Neural cell (in vitro differentiated cells): ENCODE measurements at regions not wholly inside any gene's neighbourhood (a gene's known extent, or its start where the extent isn't known, plus 50 kb on each side); places are given as distances from the start of the nearest gene placed in this dataset.

Experiments used
- H2AFZ ChIP-seq: fragments of 200-600, 300-800 bp; sonication (generic), shearing (Covaris generic); 2 replicates; pipeline ENCODE4 v1.6.0; 2014; ENCODE audit warnings: low read depth, mild to moderate bottlenecking, antibody characterized with exemption, low read length, moderate library complexity
- H3F3A ChIP-seq: fragments of 200-600 bp; shearing (Covaris generic); 2 replicates; pipeline ENCODE4 v1.6.1; 2016; ENCODE audit warnings: mild to moderate bottlenecking, moderate library complexity, mixed read lengths, antibody characterized with exemption, low read length; ENCODE audit not compliant: insufficient read depth, poor library complexity, severe bottlenecking
- H3K27ac ChIP-seq: fragments of 200-600, 300-800 bp; sonication (generic), shearing (Covaris generic); 2 replicates; pipeline ENCODE4 v1.5.1; 2014; ENCODE audit warnings: mild to moderate bottlenecking, low read length, moderate library complexity
- H3K27me3 ChIP-seq: fragments of 300-800, 200-600 bp; sonication (generic), shearing (Covaris generic); 2 replicates; pipeline ENCODE4 v1.6.0; 2014; ENCODE audit warnings: mild to moderate bottlenecking, low read depth, low read length, moderate library complexity; ENCODE audit not compliant: insufficient read depth
- H3K36me3 ChIP-seq: fragments of 300-800, 200-600 bp; sonication (generic), shearing (Covaris generic); 2 replicates; pipeline ENCODE4 v1.5.1; 2014; ENCODE audit warnings: mild to moderate bottlenecking, antibody characterized with exemption, low read length, moderate library complexity; ENCODE audit not compliant: insufficient read depth
- H3K4me2 ChIP-seq: fragments of 300-800, 200-600 bp; sonication (generic), shearing (Covaris generic); 2 replicates; pipeline ENCODE4 v1.6.0; 2014; ENCODE audit warnings: mild to moderate bottlenecking, low read length
- H3K4me3 ChIP-seq: fragments of 300-800, 200-600 bp; sonication (generic), shearing (Covaris generic); 2 replicates; pipeline ENCODE4 v1.5.1; 2014; ENCODE audit warnings: mild to moderate bottlenecking, low read length, moderate library complexity
- H3K79me2 ChIP-seq: fragments of 200-600 bp; shearing (Covaris generic); replicated peaks from 2 replicates; pipeline ENCODE4 v1.6.0; 2014; ENCODE audit warnings: mild to moderate bottlenecking, low read length, moderate library complexity; ENCODE audit not compliant: insufficient read depth
- H3K9ac ChIP-seq: fragments of 300-800, 200-600 bp; sonication (generic), shearing (Covaris generic); 2 replicates; pipeline ENCODE4 v1.6.1; 2016; ENCODE audit warnings: mild to moderate bottlenecking, low read length, mixed read lengths
- H3K9me2 ChIP-seq: fragments of 200-600 bp; shearing (Covaris generic); 2 replicates; pipeline ENCODE4 v1.6.1; 2016; ENCODE audit warnings: mild to moderate bottlenecking, low read length, mixed read lengths; ENCODE audit not compliant: insufficient read depth
- H3K9me3 ChIP-seq: fragments of 200-600, 300-800 bp; sonication (generic), shearing (Covaris generic); 2 replicates; pipeline ENCODE4 v1.6.1; 2016; ENCODE audit warnings: mild to moderate bottlenecking, mixed run types, low read length, moderate library complexity, mixed read lengths
- H4K20me1 ChIP-seq: fragments of 200-600 bp; shearing (Covaris generic); 2 replicates; pipeline ENCODE4 v1.6.1; 2016; ENCODE audit warnings: mild to moderate bottlenecking, mixed run types; ENCODE audit not compliant: insufficient read depth
- EP300 ChIP-seq: fragments of 450-650 bp; conservative IDR thresholded peaks from 2 replicates; pipeline ENCODE4 v1.6.1; 2014; ENCODE audit warnings: antibody characterized with exemption, mild to moderate bottlenecking, moderate library complexity; ENCODE audit not compliant: poor library complexity, severe bottlenecking
- EZH2 ChIP-seq: fragments of 200-600, 300-800 bp; shearing (Covaris generic), sonication (generic); IDR thresholded peaks from 2 replicates; pipeline ENCODE4 v1.6.1; 2014; ENCODE audit warnings: antibody characterized with exemption, low read length, borderline replicate concordance, mild to moderate bottlenecking; ENCODE audit not compliant: insufficient read depth, poor library complexity, severe bottlenecking
- MXI1 ChIP-seq: fragments of 450-650 bp; conservative IDR thresholded peaks from 2 replicates; pipeline ENCODE4 v1.6.1; 2014; ENCODE audit warnings: antibody characterized with exemption, mild to moderate bottlenecking; ENCODE audit not compliant: poor library complexity, severe bottlenecking
- POLR2AphosphoS5 ChIP-seq: IDR thresholded peaks from 2 replicates; pipeline ENCODE4 v1.6.1; 2012
- RAD21 ChIP-seq: fragments of 450-650 bp; conservative IDR thresholded peaks from 2 replicates; pipeline ENCODE4 v1.6.1; 2014; ENCODE audit warnings: antibody characterized with exemption, mild to moderate bottlenecking, moderate library complexity
- SMC3 ChIP-seq: fragments of 450-650 bp; conservative IDR thresholded peaks from 2 replicates; pipeline ENCODE4 v1.6.1; 2014; ENCODE audit warnings: antibody characterized with exemption, mild to moderate bottlenecking, moderate library complexity; ENCODE audit not compliant: poor library complexity
- TAF1 ChIP-seq: IDR thresholded peaks from 2 replicates; pipeline ENCODE4 v1.6.1; 2012; ENCODE audit warnings: low read depth
- TF ChIP-seq, protein P1 (sequence below): fragments of 450-650 bp; IDR thresholded peaks from 2 replicates; pipeline ENCODE4 v1.5.1; 2014; ENCODE audit warnings: antibody characterized with exemption, mild to moderate bottlenecking, moderate library complexity; ENCODE audit not compliant: poor library complexity, severe bottlenecking
- TF ChIP-seq, protein P2 (sequence below): IDR thresholded peaks from 2 replicates; pipeline ENCODE4 v1.6.1; 2012; ENCODE audit warnings: borderline replicate concordance

DNA sequence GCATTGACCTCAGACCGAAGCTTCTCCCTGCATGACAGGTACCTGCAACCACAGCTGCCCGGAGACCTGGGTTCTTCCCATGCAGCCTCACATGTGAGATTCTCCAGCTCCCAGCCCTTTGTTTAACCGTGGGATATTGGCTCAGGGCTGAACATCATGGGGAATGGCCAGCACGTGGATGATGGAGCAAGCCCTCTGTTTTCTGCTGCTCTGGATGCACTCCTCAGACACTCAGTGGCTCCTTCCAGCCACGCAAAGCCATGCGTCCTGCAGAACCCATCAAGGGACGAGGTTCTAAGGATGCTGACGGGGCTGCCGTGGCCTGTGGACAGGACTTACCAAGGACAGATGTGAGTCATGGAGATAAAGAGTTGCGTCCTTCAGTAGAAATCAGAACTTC, 639.1 kb downstream of the BRD1 start:
- Histone ChIP-seq H3F3A (no peaks in the 10 kb centered on the region), H3K27me3 (no peaks in the 10 kb centered on the region), H4K20me1 (no peaks in the 10 kb centered on the region), H2AFZ (no peak overlapping the region), H3K36me3 (no peaks in the 10 kb centered on the region), H3K9me2 (no peaks in the 10 kb centered on the region), H3K79me2 (no peaks in the 10 kb centered on the region), H3K27ac (no peak overlapping the region), H3K9ac (no peak overlapping the region), H3K4me3 (no peak overlapping the region), H3K4me2 (no peak overlapping the region), H3K9me3 (no peaks in the 10 kb centered on the region)
- TF ChIP-seq, protein P1, sequence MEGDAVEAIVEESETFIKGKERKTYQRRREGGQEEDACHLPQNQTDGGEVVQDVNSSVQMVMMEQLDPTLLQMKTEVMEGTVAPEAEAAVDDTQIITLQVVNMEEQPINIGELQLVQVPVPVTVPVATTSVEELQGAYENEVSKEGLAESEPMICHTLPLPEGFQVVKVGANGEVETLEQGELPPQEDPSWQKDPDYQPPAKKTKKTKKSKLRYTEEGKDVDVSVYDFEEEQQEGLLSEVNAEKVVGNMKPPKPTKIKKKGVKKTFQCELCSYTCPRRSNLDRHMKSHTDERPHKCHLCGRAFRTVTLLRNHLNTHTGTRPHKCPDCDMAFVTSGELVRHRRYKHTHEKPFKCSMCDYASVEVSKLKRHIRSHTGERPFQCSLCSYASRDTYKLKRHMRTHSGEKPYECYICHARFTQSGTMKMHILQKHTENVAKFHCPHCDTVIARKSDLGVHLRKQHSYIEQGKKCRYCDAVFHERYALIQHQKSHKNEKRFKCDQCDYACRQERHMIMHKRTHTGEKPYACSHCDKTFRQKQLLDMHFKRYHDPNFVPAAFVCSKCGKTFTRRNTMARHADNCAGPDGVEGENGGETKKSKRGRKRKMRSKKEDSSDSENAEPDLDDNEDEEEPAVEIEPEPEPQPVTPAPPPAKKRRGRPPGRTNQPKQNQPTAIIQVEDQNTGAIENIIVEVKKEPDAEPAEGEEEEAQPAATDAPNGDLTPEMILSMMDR: no peak
- no peak for TF ChIP-seq RAD21
- TF ChIP-seq EZH2: no peak

DNA sequence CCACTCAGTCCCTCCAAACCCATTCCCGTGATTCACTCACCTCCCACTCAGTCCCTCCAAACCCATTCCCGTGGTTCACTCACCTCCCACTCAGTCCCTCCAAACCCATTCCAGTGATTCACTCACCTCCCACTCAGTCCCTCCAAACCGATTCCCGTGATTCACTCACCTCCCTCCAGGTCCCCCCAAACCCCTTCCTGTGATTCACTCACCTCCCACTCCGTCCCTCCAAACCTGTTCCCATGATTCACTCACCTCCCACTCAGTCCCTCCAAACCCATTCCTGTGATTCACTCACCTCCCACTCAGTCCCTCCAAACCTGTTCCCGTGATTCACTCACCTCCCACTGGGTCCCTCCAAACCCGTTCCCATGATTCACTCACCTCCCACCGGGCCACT, 639.6 kb downstream of the BRD1 start:
- H3K9me3 ChIP-seq: no peaks in the 10 kb centered on the region
- no peak overlapping the region for H3K9ac ChIP-seq
- TF ChIP-seq EP300: no peak
- no peak overlapping the region for H3K4me3 ChIP-seq
- H4K20me1 ChIP-seq: no peaks in the 10 kb centered on the region
- H3K4me2 ChIP-seq: no peak overlapping the region
- no peaks in the 10 kb centered on the region for H3K27me3 ChIP-seq
- no peak overlapping the region for H2AFZ ChIP-seq
- H3K9me2 ChIP-seq: no peaks in the 10 kb centered on the region
- no peaks in the 10 kb centered on the region for H3K79me2 ChIP-seq
- no peak overlapping the region for H3K27ac ChIP-seq
- no peaks in the 10 kb centered on the region for H3F3A ChIP-seq
- H3K36me3 ChIP-seq: no peaks in the 10 kb centered on the region

- H2AFZ ChIP-seq: no peak overlapping the region
- no peaks in the 10 kb centered on the region for H3K9me2 ChIP-seq
- no peak for TF ChIP-seq EP300
- no peak for TF ChIP-seq EZH2
- TF ChIP-seq, protein P2, sequence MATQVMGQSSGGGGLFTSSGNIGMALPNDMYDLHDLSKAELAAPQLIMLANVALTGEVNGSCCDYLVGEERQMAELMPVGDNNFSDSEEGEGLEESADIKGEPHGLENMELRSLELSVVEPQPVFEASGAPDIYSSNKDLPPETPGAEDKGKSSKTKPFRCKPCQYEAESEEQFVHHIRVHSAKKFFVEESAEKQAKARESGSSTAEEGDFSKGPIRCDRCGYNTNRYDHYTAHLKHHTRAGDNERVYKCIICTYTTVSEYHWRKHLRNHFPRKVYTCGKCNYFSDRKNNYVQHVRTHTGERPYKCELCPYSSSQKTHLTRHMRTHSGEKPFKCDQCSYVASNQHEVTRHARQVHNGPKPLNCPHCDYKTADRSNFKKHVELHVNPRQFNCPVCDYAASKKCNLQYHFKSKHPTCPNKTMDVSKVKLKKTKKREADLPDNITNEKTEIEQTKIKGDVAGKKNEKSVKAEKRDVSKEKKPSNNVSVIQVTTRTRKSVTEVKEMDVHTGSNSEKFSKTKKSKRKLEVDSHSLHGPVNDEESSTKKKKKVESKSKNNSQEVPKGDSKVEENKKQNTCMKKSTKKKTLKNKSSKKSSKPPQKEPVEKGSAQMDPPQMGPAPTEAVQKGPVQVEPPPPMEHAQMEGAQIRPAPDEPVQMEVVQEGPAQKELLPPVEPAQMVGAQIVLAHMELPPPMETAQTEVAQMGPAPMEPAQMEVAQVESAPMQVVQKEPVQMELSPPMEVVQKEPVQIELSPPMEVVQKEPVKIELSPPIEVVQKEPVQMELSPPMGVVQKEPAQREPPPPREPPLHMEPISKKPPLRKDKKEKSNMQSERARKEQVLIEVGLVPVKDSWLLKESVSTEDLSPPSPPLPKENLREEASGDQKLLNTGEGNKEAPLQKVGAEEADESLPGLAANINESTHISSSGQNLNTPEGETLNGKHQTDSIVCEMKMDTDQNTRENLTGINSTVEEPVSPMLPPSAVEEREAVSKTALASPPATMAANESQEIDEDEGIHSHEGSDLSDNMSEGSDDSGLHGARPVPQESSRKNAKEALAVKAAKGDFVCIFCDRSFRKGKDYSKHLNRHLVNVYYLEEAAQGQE: no peak
- TF ChIP-seq SMC3: no peak
- TF ChIP-seq RAD21: no peak
- TF ChIP-seq, protein P1: no peak
- TF ChIP-seq POLR2AphosphoS5: no peak
- TF ChIP-seq MXI1: no peak
- no peak for TF ChIP-seq TAF1
Observed at GRCh38 chr22:49186762-49187161, 640.9 kb downstream of the BRD1 start.

More at GRCh38 chr22:49186762-49187161, 640.9 kb downstream of the BRD1 start:
- Histone ChIP-seq H3K27me3 (no peaks in the 10 kb centered on the region), H3K9ac (no peak overlapping the region), H3K4me3 (no peak overlapping the region), H3F3A (no peaks in the 10 kb centered on the region), H4K20me1 (no peaks in the 10 kb centered on the region), H3K9me3 (no peaks in the 10 kb centered on the region), H3K27ac (no peak overlapping the region), H3K4me2 (no peak overlapping the region), H3K79me2 (no peaks in the 10 kb centered on the region), H3K36me3 (no peaks in the 10 kb centered on the region)
